GM23338 (cell line): ENCODE measurements at regions not wholly inside any gene's neighbourhood (a gene's known extent, or its start where the extent isn't known, plus 50 kb on each side); places are given as distances from the start of the nearest gene placed in this dataset.

Experiments used
- ATAC-seq: fragments of 200-7000 bp; cut with Tn5 transposase; 3 replicates; pipeline ENCODE4 v1.9.1; 2020
- DNase-seq: peaks from one replicate; pipeline ENCODE4 v3.0.0-alpha.2; 2015; ENCODE audit warnings: low spot score
- H2AFZ ChIP-seq: fragments of 200-600 bp; sonication (generic); 2 replicates; pipeline ENCODE4 v1.8.0; 2016; ENCODE audit warnings: antibody characterized with exemption, mild to moderate bottlenecking, moderate library complexity
- H3F3A ChIP-seq: fragments of 200-600 bp; sonication (generic); replicated peaks from 2 replicates; pipeline ENCODE4 v1.8.0; 2017; ENCODE audit warnings: antibody characterized with exemption, mixed run types, low read depth
- H3K27ac ChIP-seq: fragments of 200-600 bp; sonication (generic); 2 replicates; pipeline ENCODE4 v1.6.1; 2016; ENCODE audit warnings: low read depth
- H3K27me3 ChIP-seq: fragments of 200-600 bp; sonication (generic); 2 replicates; pipeline ENCODE4 v1.8.0; 2016; ENCODE audit warnings: mild to moderate bottlenecking, mixed run types, moderate library complexity; ENCODE audit not compliant: insufficient read depth
- H3K36me3 ChIP-seq: fragments of 200-600 bp; sonication (generic); 2 replicates; pipeline ENCODE4 v1.8.0; 2016; ENCODE audit warnings: mild to moderate bottlenecking; ENCODE audit not compliant: insufficient read depth
- H3K4me1 ChIP-seq: fragments of 200-600 bp; sonication (generic); 2 replicates; pipeline ENCODE4 v1.8.0; 2016; ENCODE audit warnings: mild to moderate bottlenecking, moderate library complexity; ENCODE audit not compliant: insufficient read depth
- H3K4me2 ChIP-seq: fragments of 200-600 bp; sonication (generic); 2 replicates; pipeline ENCODE4 v1.7.1; 2017; ENCODE audit warnings: mixed run types
- H3K4me3 ChIP-seq: fragments of 200-600 bp; sonication (generic); 2 replicates; pipeline ENCODE4 v1.6.1; 2016; ENCODE audit warnings: mixed run types
- H3K79me2 ChIP-seq: fragments of 200-600 bp; sonication (generic); replicated peaks from 2 replicates; pipeline ENCODE4 v1.8.0; 2017; ENCODE audit warnings: mild to moderate bottlenecking; ENCODE audit not compliant: insufficient read depth
- H3K9me2 ChIP-seq: fragments of 200-600 bp; sonication (generic); 2 replicates; pipeline ENCODE4 v1.8.0; 2017; ENCODE audit not compliant: insufficient read depth
- H4K20me1 ChIP-seq: fragments of 200-600 bp; sonication (generic); replicated peaks from 2 replicates; pipeline ENCODE4 v1.8.0; 2017; ENCODE audit warnings: mild to moderate bottlenecking; ENCODE audit not compliant: insufficient read depth
- H3K27ac Mint-ChIP-seq: 2 replicates; pipeline ENCODE4 v1.8.0; 2020; ENCODE audit warnings: inconsistent platforms, mild to moderate bottlenecking, moderate library complexity, mixed read lengths
- H3K27me3 Mint-ChIP-seq: 3 replicates; pipeline ENCODE4 v1.8.0; 2022; ENCODE audit warnings: low read depth, mild to moderate bottlenecking, moderate library complexity, mixed read lengths, inconsistent platforms; ENCODE audit not compliant: insufficient read depth, poor library complexity
- H3K36me3 Mint-ChIP-seq: 3 replicates; pipeline ENCODE4 v1.8.0; 2021; ENCODE audit warnings: low read depth, mild to moderate bottlenecking, inconsistent platforms, moderate library complexity, mixed read lengths
- H3K4me1 Mint-ChIP-seq: 3 replicates; pipeline ENCODE4 v1.8.0; 2020; ENCODE audit warnings: mild to moderate bottlenecking, inconsistent platforms, mixed read lengths
- H3K4me3 Mint-ChIP-seq: 3 replicates; pipeline ENCODE4 v1.8.0; 2021; ENCODE audit warnings: moderate library complexity, mild to moderate bottlenecking, inconsistent platforms, mixed read lengths
- H3K9me3 Mint-ChIP-seq: 3 replicates; pipeline ENCODE4 v1.8.0; 2020; ENCODE audit warnings: moderate library complexity, mild to moderate bottlenecking, inconsistent platforms, mixed read lengths
- ETS1 ChIP-seq: IDR thresholded peaks from 2 replicates; pipeline ENCODE4 v1.6.1; 2016; ENCODE audit warnings: antibody characterized with exemption
- EZH2 ChIP-seq: fragments of 200-600 bp; sonication (generic); IDR thresholded peaks from one replicate; pipeline ENCODE4 v1.8.0; 2017; ENCODE audit warnings: antibody characterized with exemption, mild to moderate bottlenecking, low read depth; ENCODE audit not compliant: unreplicated experiment
- EZH2phosphoT487 ChIP-seq: fragments of 200-600 bp; sonication (generic); IDR thresholded peaks from one replicate; pipeline ENCODE4 v1.8.1; 2018; ENCODE audit warnings: antibody characterized with exemption; ENCODE audit not compliant: unreplicated experiment
- NANOG ChIP-seq: IDR thresholded peaks from 2 replicates; pipeline ENCODE4 v1.6.1; 2016; ENCODE audit warnings: antibody characterized with exemption, borderline replicate concordance
- POLR2AphosphoS5 ChIP-seq: IDR thresholded peaks from 2 replicates; pipeline ENCODE4 v1.6.1; 2016; ENCODE audit warnings: antibody characterized with exemption, low read depth
- STAT1 ChIP-seq: IDR thresholded peaks from one replicate; pipeline ENCODE4 v1.6.1; 2016; ENCODE audit warnings: antibody characterized with exemption; ENCODE audit not compliant: unreplicated experiment
- ZNF331 ChIP-seq: fragments of 250-450 bp; sonication (Bioruptor Pico); IDR thresholded peaks from 2 replicates; pipeline ENCODE4 v1.5.0; 2020; ENCODE audit warnings: low read depth, mild to moderate bottlenecking, moderate library complexity
- TF ChIP-seq, protein P1 (sequence below): IDR thresholded peaks from one replicate; pipeline ENCODE4 v1.6.1; 2018; ENCODE audit warnings: antibody characterized with exemption; ENCODE audit not compliant: unreplicated experiment
- TF ChIP-seq, protein P2 (sequence below): fragments of 250-450 bp; sonication (Bioruptor Pico); IDR thresholded peaks from 2 replicates; pipeline ENCODE4 v1.5.0; 2020; ENCODE audit warnings: mild to moderate bottlenecking, moderate library complexity

DNA sequence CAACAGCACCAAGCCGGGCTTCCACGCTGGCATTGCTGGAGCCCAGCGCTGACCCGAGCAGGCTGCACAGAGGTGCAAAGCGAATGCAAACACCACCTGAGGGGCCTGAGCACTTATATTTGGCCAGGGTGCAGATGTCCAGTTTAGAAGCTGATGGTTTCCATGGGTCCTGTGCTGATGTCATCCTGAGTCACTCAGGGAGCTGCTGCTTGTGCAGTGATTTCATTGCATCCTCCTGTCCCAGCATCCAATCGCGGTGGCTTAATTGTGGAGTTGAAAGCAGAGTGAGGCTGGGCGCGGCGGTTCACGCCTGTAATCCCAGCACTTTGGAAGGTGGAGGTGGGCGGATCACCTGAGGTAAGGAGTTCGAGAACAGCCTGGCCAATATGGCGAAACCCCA is 410.2 kb upstream of the KLF6 start:
- Histone ChIP-seq H3K4me1 (no peaks in the 10 kb centered on the region), H3K36me3 (no peaks in the 10 kb centered on the region), H3K27me3 (no peaks in the 10 kb centered on the region), H3K79me2 (no peaks in the 10 kb centered on the region), H3K4me3 (no peak overlapping the region), H4K20me1 (no peaks in the 10 kb centered on the region), H3F3A (no peaks in the 10 kb centered on the region), H3K27ac (no peak overlapping the region), H2AFZ (no peak overlapping the region), H3K9me2 (no peaks in the 10 kb centered on the region), H3K4me2 (no peak overlapping the region)
- no peaks in the 10 kb centered on the region for H3K4me1 Mint-ChIP-seq
- no peak overlapping the region for H3K27ac Mint-ChIP-seq
- H3K4me3 Mint-ChIP-seq, result no peak overlapping the region
- no peaks in the 10 kb centered on the region for H3K9me3 Mint-ChIP-seq
- no peak for ATAC-seq
- H3K36me3 Mint-ChIP-seq, result no peaks in the 10 kb centered on the region
- peaks cover 7% of the 10 kb centered on the region for H3K27me3 Mint-ChIP-seq
- DNase-seq, result no peak
- TF ChIP-seq, protein P1, sequence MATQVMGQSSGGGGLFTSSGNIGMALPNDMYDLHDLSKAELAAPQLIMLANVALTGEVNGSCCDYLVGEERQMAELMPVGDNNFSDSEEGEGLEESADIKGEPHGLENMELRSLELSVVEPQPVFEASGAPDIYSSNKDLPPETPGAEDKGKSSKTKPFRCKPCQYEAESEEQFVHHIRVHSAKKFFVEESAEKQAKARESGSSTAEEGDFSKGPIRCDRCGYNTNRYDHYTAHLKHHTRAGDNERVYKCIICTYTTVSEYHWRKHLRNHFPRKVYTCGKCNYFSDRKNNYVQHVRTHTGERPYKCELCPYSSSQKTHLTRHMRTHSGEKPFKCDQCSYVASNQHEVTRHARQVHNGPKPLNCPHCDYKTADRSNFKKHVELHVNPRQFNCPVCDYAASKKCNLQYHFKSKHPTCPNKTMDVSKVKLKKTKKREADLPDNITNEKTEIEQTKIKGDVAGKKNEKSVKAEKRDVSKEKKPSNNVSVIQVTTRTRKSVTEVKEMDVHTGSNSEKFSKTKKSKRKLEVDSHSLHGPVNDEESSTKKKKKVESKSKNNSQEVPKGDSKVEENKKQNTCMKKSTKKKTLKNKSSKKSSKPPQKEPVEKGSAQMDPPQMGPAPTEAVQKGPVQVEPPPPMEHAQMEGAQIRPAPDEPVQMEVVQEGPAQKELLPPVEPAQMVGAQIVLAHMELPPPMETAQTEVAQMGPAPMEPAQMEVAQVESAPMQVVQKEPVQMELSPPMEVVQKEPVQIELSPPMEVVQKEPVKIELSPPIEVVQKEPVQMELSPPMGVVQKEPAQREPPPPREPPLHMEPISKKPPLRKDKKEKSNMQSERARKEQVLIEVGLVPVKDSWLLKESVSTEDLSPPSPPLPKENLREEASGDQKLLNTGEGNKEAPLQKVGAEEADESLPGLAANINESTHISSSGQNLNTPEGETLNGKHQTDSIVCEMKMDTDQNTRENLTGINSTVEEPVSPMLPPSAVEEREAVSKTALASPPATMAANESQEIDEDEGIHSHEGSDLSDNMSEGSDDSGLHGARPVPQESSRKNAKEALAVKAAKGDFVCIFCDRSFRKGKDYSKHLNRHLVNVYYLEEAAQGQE, result no peak
- TF ChIP-seq STAT1 (no peak), ETS1 (no peak), ZNF331 (CRISPR knock-in tag) (no peak), NANOG (no peak), EZH2phosphoT487 (no peak), EZH2 (no peak), POLR2AphosphoS5 (no peak)
- TF ChIP-seq, protein P2, sequence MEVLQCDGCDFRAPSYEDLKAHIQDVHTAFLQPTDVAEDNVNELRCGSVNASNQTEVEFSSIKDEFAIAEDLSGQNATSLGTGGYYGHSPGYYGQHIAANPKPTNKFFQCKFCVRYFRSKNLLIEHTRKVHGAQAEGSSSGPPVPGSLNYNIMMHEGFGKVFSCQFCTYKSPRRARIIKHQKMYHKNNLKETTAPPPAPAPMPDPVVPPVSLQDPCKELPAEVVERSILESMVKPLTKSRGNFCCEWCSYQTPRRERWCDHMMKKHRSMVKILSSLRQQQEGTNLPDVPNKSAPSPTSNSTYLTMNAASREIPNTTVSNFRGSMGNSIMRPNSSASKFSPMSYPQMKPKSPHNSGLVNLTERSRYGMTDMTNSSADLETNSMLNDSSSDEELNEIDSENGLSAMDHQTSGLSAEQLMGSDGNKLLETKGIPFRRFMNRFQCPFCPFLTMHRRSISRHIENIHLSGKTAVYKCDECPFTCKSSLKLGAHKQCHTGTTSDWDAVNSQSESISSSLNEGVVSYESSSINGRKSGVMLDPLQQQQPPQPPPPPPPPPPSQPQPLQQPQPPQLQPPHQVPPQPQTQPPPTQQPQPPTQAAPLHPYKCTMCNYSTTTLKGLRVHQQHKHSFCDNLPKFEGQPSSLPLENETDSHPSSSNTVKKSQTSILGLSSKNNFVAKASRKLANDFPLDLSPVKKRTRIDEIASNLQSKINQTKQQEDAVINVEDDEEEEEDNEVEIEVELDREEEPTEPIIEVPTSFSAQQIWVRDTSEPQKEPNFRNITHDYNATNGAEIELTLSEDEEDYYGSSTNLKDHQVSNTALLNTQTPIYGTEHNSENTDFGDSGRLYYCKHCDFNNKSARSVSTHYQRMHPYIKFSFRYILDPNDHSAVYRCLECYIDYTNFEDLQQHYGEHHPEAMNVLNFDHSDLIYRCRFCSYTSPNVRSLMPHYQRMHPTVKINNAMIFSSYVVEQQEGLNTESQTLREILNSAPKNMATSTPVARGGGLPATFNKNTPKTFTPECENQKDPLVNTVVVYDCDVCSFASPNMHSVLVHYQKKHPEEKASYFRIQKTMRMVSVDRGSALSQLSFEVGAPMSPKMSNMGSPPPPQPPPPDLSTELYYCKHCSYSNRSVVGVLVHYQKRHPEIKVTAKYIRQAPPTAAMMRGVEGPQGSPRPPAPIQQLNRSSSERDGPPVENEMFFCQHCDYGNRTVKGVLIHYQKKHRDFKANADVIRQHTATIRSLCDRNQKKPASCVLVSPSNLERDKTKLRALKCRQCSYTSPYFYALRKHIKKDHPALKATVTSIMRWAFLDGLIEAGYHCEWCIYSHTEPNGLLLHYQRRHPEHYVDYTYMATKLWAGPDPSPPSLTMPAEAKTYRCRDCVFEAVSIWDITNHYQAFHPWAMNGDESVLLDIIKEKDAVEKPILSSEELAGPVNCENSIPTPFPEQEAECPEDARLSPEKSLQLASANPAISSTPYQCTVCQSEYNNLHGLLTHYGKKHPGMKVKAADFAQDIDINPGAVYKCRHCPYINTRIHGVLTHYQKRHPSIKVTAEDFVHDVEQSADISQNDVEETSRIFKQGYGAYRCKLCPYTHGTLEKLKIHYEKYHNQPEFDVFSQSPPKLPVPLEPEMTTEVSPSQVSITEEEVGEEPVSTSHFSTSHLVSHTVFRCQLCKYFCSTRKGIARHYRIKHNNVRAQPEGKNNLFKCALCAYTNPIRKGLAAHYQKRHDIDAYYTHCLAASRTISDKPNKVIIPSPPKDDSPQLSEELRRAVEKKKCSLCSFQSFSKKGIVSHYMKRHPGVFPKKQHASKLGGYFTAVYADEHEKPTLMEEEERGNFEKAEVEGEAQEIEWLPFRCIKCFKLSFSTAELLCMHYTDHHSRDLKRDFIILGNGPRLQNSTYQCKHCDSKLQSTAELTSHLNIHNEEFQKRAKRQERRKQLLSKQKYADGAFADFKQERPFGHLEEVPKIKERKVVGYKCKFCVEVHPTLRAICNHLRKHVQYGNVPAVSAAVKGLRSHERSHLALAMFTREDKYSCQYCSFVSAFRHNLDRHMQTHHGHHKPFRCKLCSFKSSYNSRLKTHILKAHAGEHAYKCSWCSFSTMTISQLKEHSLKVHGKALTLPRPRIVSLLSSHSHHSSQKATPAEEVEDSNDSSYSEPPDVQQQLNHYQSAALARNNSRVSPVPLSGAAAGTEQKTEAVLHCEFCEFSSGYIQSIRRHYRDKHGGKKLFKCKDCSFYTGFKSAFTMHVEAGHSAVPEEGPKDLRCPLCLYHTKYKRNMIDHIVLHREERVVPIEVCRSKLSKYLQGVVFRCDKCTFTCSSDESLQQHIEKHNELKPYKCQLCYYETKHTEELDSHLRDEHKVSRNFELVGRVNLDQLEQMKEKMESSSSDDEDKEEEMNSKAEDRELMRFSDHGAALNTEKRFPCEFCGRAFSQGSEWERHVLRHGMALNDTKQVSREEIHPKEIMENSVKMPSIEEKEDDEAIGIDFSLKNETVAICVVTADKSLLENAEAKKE, result no peak
